Bronchial epithelial cell (primary cell): ENCODE measurements at regions not wholly inside any gene's neighbourhood (a gene's known extent, or its start where the extent isn't known, plus 50 kb on each side); places are given as distances from the start of the nearest gene placed in this dataset.

ENCODE experiments used
- DNase-seq: peaks from one replicate; pipeline ENCODE4 v3.0.0-alpha.2; 2010; ENCODE audit warnings: low read depth
- FAIRE-seq: peaks from 2 replicates; lab custom pipeline; 2011; peaks lifted over from hg19 to GRCh38; lab: Jason Lieb, UNC
- H3K27me3 ChIP-seq: 2 replicates; pipeline ENCODE4 v1.5.1; 2011; ENCODE audit warnings: low read length; ENCODE audit not compliant: control insufficient read depth, insufficient read depth
- H3K36me3 ChIP-seq: 2 replicates; pipeline ENCODE4 v1.5.1; 2011; ENCODE audit warnings: low read length; ENCODE audit not compliant: control insufficient read depth, insufficient read depth
- H3K4me3 ChIP-seq: 2 replicates; pipeline ENCODE4 v1.5.1; 2011; ENCODE audit warnings: mild to moderate bottlenecking, low read depth, low read length, control low read depth
- CTCF ChIP-seq: IDR thresholded peaks from 2 replicates; pipeline ENCODE4 v1.5.1; 2011; ENCODE audit warnings: mild to moderate bottlenecking, moderate library complexity, low read length, control low read depth, inconsistent platforms; ENCODE audit not compliant: insufficient read depth, severe bottlenecking

- DNase-seq (no peak), FAIRE-seq (no peak)
- H3K4me3 ChIP-seq = no peak overlapping the region
- TF ChIP-seq CTCF = no peak
- H3K36me3 ChIP-seq = no peaks in the 10 kb centered on the region
- no peaks in the 10 kb centered on the region for H3K27me3 ChIP-seq
Observed at GRCh38 chr11:46223252-46223513, 54.3 kb upstream of the CREB3L1 start.

GRCh38 chr11:46222490-46223251 lies 54.8 kb upstream of the CREB3L1 start:
- FAIRE-seq (no peak), DNase-seq (no peak)
- H3K36me3 ChIP-seq = no peaks in the 10 kb centered on the region
- H3K4me3 ChIP-seq = no peak overlapping the region
- H3K27me3 ChIP-seq = no peaks in the 10 kb centered on the region
- no peak for TF ChIP-seq CTCF

- no peak for TF ChIP-seq CTCF
- Histone ChIP-seq H3K36me3 (no peaks in the 10 kb centered on the region), H3K4me3 (no peak overlapping the region), H3K27me3 (no peaks in the 10 kb centered on the region)
- FAIRE-seq (no peak), DNase-seq (no peak)
Observed at GRCh38 chr11:46220313-46220712, 57.1 kb upstream of the CREB3L1 start.

- DNase-seq (no peak), FAIRE-seq (no peak)
- no peaks in the 10 kb centered on the region for H3K27me3 ChIP-seq
- H3K36me3 ChIP-seq = no peaks in the 10 kb centered on the region
- H3K4me3 ChIP-seq = no peak overlapping the region
- TF ChIP-seq CTCF = no peak
Observed at GRCh38 chr11:46216765-46217089, 60.7 kb upstream of the CREB3L1 start.

- FAIRE-seq = no peak
Observed at GRCh38 chr11:46216019-46216764, 61.3 kb upstream of the CREB3L1 start.

More at GRCh38 chr11:46216019-46216764, 61.3 kb upstream of the CREB3L1 start:
- H3K4me3 ChIP-seq = peak overlapping the region; percentile 17
- no peak for TF ChIP-seq CTCF
- no peaks in the 10 kb centered on the region for H3K36me3 ChIP-seq
- no peak for DNase-seq
- no peaks in the 10 kb centered on the region for H3K27me3 ChIP-seq
